B cell (primary cell): ENCODE measurements at regions not wholly inside any gene's neighbourhood (a gene's known extent, or its start where the extent isn't known, plus 50 kb on each side); places are given as distances from the start of the nearest gene placed in this dataset.

ENCODE experiments used
- ATAC-seq: fragments of 200-7000 bp; cut with Tn5 transposase; one replicate; pipeline ENCODE4 v1.10.0; 2021; ENCODE audit warnings: low read depth, mild to moderate bottlenecking, moderate number of reproducible peaks, moderate library complexity
- CTCF ChIA-PET: fragments of 350-600 bp; sonication (Branson Sonifier 250); formaldehyde crosslinking; loops from one replicate; lab custom pipeline; 2021; ENCODE audit warnings: antibody characterized with exemption, inconsistent platforms; lab: Charles Lee
- POLR2A ChIA-PET: fragments of 350-600 bp; sonication (Branson Sonifier 250); formaldehyde crosslinking; loops from one replicate; lab custom pipeline; 2021; ENCODE audit warnings: antibody characterized with exemption; lab: Charles Lee
- DNase-seq: peaks from one replicate; pipeline ENCODE4 v3.0.0; 2013
- H2AFZ ChIP-seq: 2 replicates; pipeline ENCODE4 v1.6.1; 2012; ENCODE audit warnings: mild to moderate bottlenecking, low read depth, low read length; ENCODE audit not compliant: insufficient read depth, poor library complexity, severe bottlenecking
- H3K27ac ChIP-seq, 2 donors: 1 replicate in 1 of 2; 2 replicates in 1 of 2; pipeline ENCODE4 v1.5.1; 2012 to 2013; ENCODE audit warnings: low read length in 2 of 2, mild to moderate bottlenecking in 2 of 2, moderate library complexity in 1 of 2
- H3K27me3 ChIP-seq, 4 experiments: fragments of 200-600 bp in 1 of 4; sonication (generic) in 1 of 4; replicated peaks in 1 of 4; 1 replicate in 2 of 4; 2 replicates in 2 of 4; pipeline versions ENCODE4 v1.6.1 to v1.7.0; 2013 to 2016; ENCODE audit warnings: low read length in 3 of 4, mild to moderate bottlenecking in 2 of 4, mixed read lengths in 1 of 4, moderate library complexity in 1 of 4; ENCODE audit not compliant: insufficient read depth in 4 of 4, control insufficient read depth in 3 of 4; ENCODE audit errors: control extremely low read depth in 1 of 4
- H3K36me3 ChIP-seq, 2 experiments: replicated peaks in 1 of 2; 1 replicate in 1 of 2; 2 replicates in 1 of 2; pipeline versions ENCODE4 v1.6.1 to v1.7.1; 2013; ENCODE audit warnings: low read length in 1 of 2; ENCODE audit not compliant: insufficient read depth in 2 of 2, control insufficient read depth in 1 of 2; ENCODE audit errors: control extremely low read depth in 1 of 2, extremely low read depth in 1 of 2
- H3K4me1 ChIP-seq, 2 donors: fragments of 200-600 bp in 1 of 2; sonication (generic) in 1 of 2; 1 replicate in 1 of 2; 2 replicates in 1 of 2; pipeline versions ENCODE4 v1.5.1 to v1.6.1; 2013 to 2017; ENCODE audit warnings: low read length in 2 of 2; ENCODE audit not compliant: control insufficient read depth in 2 of 2, insufficient read depth in 2 of 2
- H3K4me2 ChIP-seq: replicated peaks from 2 replicates; pipeline ENCODE3; 2012; ENCODE audit warnings: mild to moderate bottlenecking, low read depth, low read length; ENCODE audit not compliant: poor library complexity, severe bottlenecking
- H3K4me3 ChIP-seq, 5 experiments: fragments of 200-600 bp in 1 of 5; sonication (generic) in 1 of 5; 1 replicate in 3 of 5; 2 replicates in 2 of 5; pipeline versions ENCODE4 v1.5.1 to v1.7.0; 2011 to 2016; ENCODE audit warnings: low read length in 4 of 5, mild to moderate bottlenecking in 4 of 5, low read depth in 2 of 5, control low read depth in 1 of 5, moderate library complexity in 1 of 5; ENCODE audit not compliant: insufficient read depth in 1 of 5; ENCODE audit errors: control extremely low read depth in 1 of 5, extremely low read depth in 1 of 5
- H3K79me2 ChIP-seq: fragments of 200-600 bp; sonication (generic); one replicate; pipeline ENCODE4 v1.6.0; 2016; ENCODE audit warnings: low read length; ENCODE audit not compliant: control insufficient read depth, insufficient read depth
- H3K9ac ChIP-seq: fragments of 200-600 bp; sonication (generic); 2 replicates; pipeline ENCODE4 v1.6.1; 2017; ENCODE audit warnings: mild to moderate bottlenecking, low read length, moderate library complexity
- H3K9me3 ChIP-seq, 3 donors: one replicate each; pipeline versions ENCODE4 v1.6.1 to v1.7.1; 2013; ENCODE audit warnings: low read length in 2 of 3; ENCODE audit not compliant: control insufficient read depth in 2 of 3, insufficient read depth in 1 of 3; ENCODE audit errors: control extremely low read depth in 1 of 3
- H4K20me1 ChIP-seq: 2 replicates; pipeline ENCODE4 v1.6.0; 2012; ENCODE audit warnings: mild to moderate bottlenecking, low read length; ENCODE audit not compliant: insufficient read depth, control insufficient read depth, poor library complexity, severe bottlenecking
- H3K27ac Mint-ChIP-seq: one replicate; pipeline ENCODE4 v1.8.0; 2021; ENCODE audit warnings: mixed read lengths
- H3K27me3 Mint-ChIP-seq: one replicate; pipeline ENCODE4 v1.8.0; 2021; ENCODE audit warnings: mixed read lengths
- H3K4me1 Mint-ChIP-seq: one replicate; pipeline ENCODE4 v1.8.0; 2021; ENCODE audit warnings: mixed read lengths
- H3K4me3 Mint-ChIP-seq: one replicate; pipeline ENCODE4 v1.8.0; 2021; ENCODE audit warnings: mixed read lengths
- H3K9me3 Mint-ChIP-seq: one replicate; pipeline ENCODE4 v1.8.0; 2022; ENCODE audit warnings: mixed read lengths; ENCODE audit not compliant: insufficient read depth
- CTCF ChIP-seq: fragments of 200-600 bp; IDR thresholded peaks from one replicate; pipeline ENCODE4 v1.8.0; 2022; ENCODE audit warnings: antibody characterized with exemption, mild to moderate bottlenecking
- EZH2 ChIP-seq: IDR thresholded peaks from 2 replicates; pipeline ENCODE4 v1.6.1; 2012; ENCODE audit warnings: borderline replicate concordance, low read depth, mild to moderate bottlenecking, moderate library complexity, low read length; ENCODE audit not compliant: insufficient read depth, poor library complexity, severe bottlenecking
- WGBS: methylation state at CpG from one replicate; pipeline ENCODE4 v1.1.5; 2013; ENCODE audit warnings: missing lambda C conversion rate; ENCODE audit not compliant: insufficient coverage; 5-methylcytosine and 5-hydroxymethylcytosine counted together
- intact Hi-C: fragments of 100-400 bp; cut with micrococcal nuclease; formaldehyde crosslinking; loops from one replicate; pipeline ENCODE4 v1.10.0; 2022

- Histone ChIP-seq H3K27ac (no peak overlapping the region), H3K9ac (no peak overlapping the region), H3K79me2 (no peaks in the 10 kb centered on the region), H4K20me1 (no peaks in the 10 kb centered on the region), H3K4me2 (no peak overlapping the region), H3K4me3 (no peak overlapping the region), H3K4me1 (no peaks in the 10 kb centered on the region), H3K9me3 (no peaks in the 10 kb centered on the region), H3K36me3 (no peaks in the 10 kb centered on the region), H2AFZ (no peak overlapping the region), H3K27me3 (peaks cover 0 to 11% (median 0%) of the 10 kb centered on the region in 4 experiments)
- no peaks in the 10 kb centered on the region for H3K4me1 Mint-ChIP-seq
- H3K9me3 Mint-ChIP-seq: no peaks in the 10 kb centered on the region
- TF ChIP-seq EZH2: no peak
- no peak for TF ChIP-seq CTCF
- POLR2A ChIA-PET: no interaction called here
- DNase-seq (no peak), ATAC-seq (no peak)
- H3K27me3 Mint-ChIP-seq: peaks cover 8% of the 10 kb centered on the region
- 58% methylated on average over 39 of the region's 47 CpGs for WGBS
- H3K4me3 Mint-ChIP-seq: no peak overlapping the region
- no peak overlapping the region for H3K27ac Mint-ChIP-seq
- CTCF ChIA-PET: interaction anchor here (0.6 to 7.0 kb wide), 6 partner anchors 7 to 825 kb away, joined by 3 to 48 read pairs (median 4); no protein-coding TSS in a partner anchor
- intact Hi-C loops: no loop called here
Observed at GRCh38 chr6:134114918-134115714, 62.7 kb upstream of the SLC2A12 start.

DNA sequence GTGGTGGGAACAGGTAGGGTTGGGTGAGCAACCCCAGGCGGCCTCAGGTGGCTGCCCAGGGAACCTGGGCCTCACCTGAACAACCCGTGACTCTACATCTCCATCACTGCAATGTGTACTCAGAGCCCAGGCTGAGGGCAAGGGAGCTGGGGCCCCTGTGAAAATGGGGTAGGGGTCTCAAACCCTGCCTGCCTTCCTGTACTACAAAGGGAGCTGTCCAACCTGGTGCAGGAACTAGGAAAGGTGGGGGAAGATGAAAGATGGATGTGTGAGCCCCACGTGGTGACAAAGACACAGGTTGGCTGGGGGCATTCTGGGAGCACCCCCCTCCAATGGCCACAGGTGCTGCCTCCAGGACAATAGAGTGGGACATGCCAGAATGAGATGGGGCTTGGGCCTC, 62.1 kb upstream of the SLC2A12 start:
- H3K27me3 Mint-ChIP-seq: peaks cover 8% of the 10 kb centered on the region
- Histone ChIP-seq H3K4me2 (no peak overlapping the region), H3K36me3 (no peaks in the 10 kb centered on the region), H4K20me1 (no peaks in the 10 kb centered on the region), H3K27me3 (peaks cover 0 to 11% (median 0%) of the 10 kb centered on the region in 4 experiments), H3K4me3 (no peak overlapping the region), H2AFZ (no peak overlapping the region), H3K9ac (no peak overlapping the region), H3K27ac (no peak overlapping the region), H3K79me2 (no peaks in the 10 kb centered on the region), H3K9me3 (no peaks in the 10 kb centered on the region), H3K4me1 (no peaks in the 10 kb centered on the region)
- DNase-seq (no peak), ATAC-seq (no peak)
- CTCF ChIA-PET: interaction anchor here (1.0 to 7.0 kb wide), 6 partner anchors 8 to 826 kb away, joined by 3 to 48 read pairs (median 6); no protein-coding TSS in a partner anchor
- POLR2A ChIA-PET: no interaction called here
- no peak overlapping the region for H3K4me3 Mint-ChIP-seq
- H3K27ac Mint-ChIP-seq: no peak overlapping the region
- intact Hi-C loops: no loop called here
- H3K4me1 Mint-ChIP-seq: no peaks in the 10 kb centered on the region
- H3K9me3 Mint-ChIP-seq: no peaks in the 10 kb centered on the region
- TF ChIP-seq CTCF: no peak
- TF ChIP-seq EZH2: no peak
- 44% methylated on average over 1 of the region's 3 CpGs for WGBS
